ENCODE measurements at regions not wholly inside any gene's neighbourhood (a gene's known extent, or its start where the extent isn't known, plus 50 kb on each side); places are given as distances from the start of the nearest gene placed in this dataset.

- Histone ChIP-seq H3K4me3 (ENCODE audit: low read length) (no peak overlapping the region), H3K27me3 (ENCODE audit: control insufficient read depth, low read length) (no peaks in the 10 kb centered on the region), H3K4me2 (ENCODE audit: low read length) (no peak overlapping the region), H3K9me3 (ENCODE audit: control insufficient read depth, insufficient read depth, low read length) (no peaks in the 10 kb centered on the region), H3K79me2 (ENCODE audit: control insufficient read depth, low read length) (no peaks in the 10 kb centered on the region), H3K9me2 (replicated peaks; ENCODE audit: control insufficient read depth, low read length) (no peaks in the 10 kb centered on the region), H3K4me1 (ENCODE audit: control insufficient read depth, low read length) (no peaks in the 10 kb centered on the region), H3K27ac (ENCODE audit: low read depth, low read length) (no peak overlapping the region), H3F3A (ENCODE audit: control insufficient read depth, insufficient read depth) (no peaks in the 10 kb centered on the region), H4K20me1 (ENCODE audit: control insufficient read depth, insufficient read depth, low read depth, low read length) (no peaks in the 10 kb centered on the region), H3K36me3 (ENCODE audit: control insufficient read depth, low read length) (no peaks in the 10 kb centered on the region)
- TF ChIP-seq CTCF (IDR thresholded peaks at IDR 0.05; ENCODE audit: low read depth, low read length, poor library complexity, severe bottlenecking) (no peak), EZH2phosphoT487 (IDR thresholded peaks at IDR 0.05; ENCODE audit: borderline replicate concordance, low read length) (no peak)
Observed at GRCh38 chr10:4556527-4556926, 269.5 kb upstream of the AKR1E2 start.

GRCh38 chr10:4555920-4556319 is 270.1 kb upstream of the AKR1E2 start:
- no peaks in the 10 kb centered on the region for H3K4me1 ChIP-seq (ENCODE audit: control insufficient read depth, low read length)
- no peak for TF ChIP-seq EZH2phosphoT487 (IDR thresholded peaks at IDR 0.05; ENCODE audit: borderline replicate concordance, low read length)
- no peak for TF ChIP-seq CTCF (IDR thresholded peaks at IDR 0.05; ENCODE audit: low read depth, low read length, poor library complexity, severe bottlenecking)
- no peaks in the 10 kb centered on the region for H4K20me1 ChIP-seq (ENCODE audit: control insufficient read depth, insufficient read depth, low read depth, low read length)
- no peaks in the 10 kb centered on the region for H3F3A ChIP-seq (ENCODE audit: control insufficient read depth, insufficient read depth)
- H3K79me2 ChIP-seq (ENCODE audit: control insufficient read depth, low read length): no peaks in the 10 kb centered on the region
- H3K4me3 ChIP-seq (ENCODE audit: low read length): no peak overlapping the region
- no peaks in the 10 kb centered on the region for H3K9me3 ChIP-seq (ENCODE audit: control insufficient read depth, insufficient read depth, low read length)
- H3K27ac ChIP-seq (ENCODE audit: low read depth, low read length): no peak overlapping the region
- H3K27me3 ChIP-seq (ENCODE audit: control insufficient read depth, low read length): no peaks in the 10 kb centered on the region
- no peaks in the 10 kb centered on the region for H3K9me2 ChIP-seq (replicated peaks; ENCODE audit: control insufficient read depth, low read length)
- no peak overlapping the region for H3K4me2 ChIP-seq (ENCODE audit: low read length)
- no peaks in the 10 kb centered on the region for H3K36me3 ChIP-seq (ENCODE audit: control insufficient read depth, low read length)

GRCh38 chr10:4549139-4549653 is 276.8 kb upstream of the AKR1E2 start:
- no peak overlapping the region for H3K4me3 ChIP-seq (ENCODE audit: low read length)
- no peaks in the 10 kb centered on the region for H3K36me3 ChIP-seq (ENCODE audit: control insufficient read depth, low read length)
- H3F3A ChIP-seq (ENCODE audit: control insufficient read depth, insufficient read depth): no peaks in the 10 kb centered on the region
- TF ChIP-seq EZH2phosphoT487 (IDR thresholded peaks at IDR 0.05; ENCODE audit: borderline replicate concordance, low read length) (no peak), CTCF (IDR thresholded peaks at IDR 0.05; ENCODE audit: low read depth, low read length, poor library complexity, severe bottlenecking) (no peak)
- no peaks in the 10 kb centered on the region for H3K27me3 ChIP-seq (ENCODE audit: control insufficient read depth, low read length)
- no peaks in the 10 kb centered on the region for H3K4me1 ChIP-seq (ENCODE audit: control insufficient read depth, low read length)
- no peaks in the 10 kb centered on the region for H3K9me3 ChIP-seq (ENCODE audit: control insufficient read depth, insufficient read depth, low read length)
- no peaks in the 10 kb centered on the region for H3K79me2 ChIP-seq (ENCODE audit: control insufficient read depth, low read length)
- H3K4me2 ChIP-seq (ENCODE audit: low read length): no peak overlapping the region
- no peaks in the 10 kb centered on the region for H3K9me2 ChIP-seq (replicated peaks; ENCODE audit: control insufficient read depth, low read length)
- H4K20me1 ChIP-seq (ENCODE audit: control insufficient read depth, insufficient read depth, low read depth, low read length): no peaks in the 10 kb centered on the region
- no peak overlapping the region for H3K27ac ChIP-seq (ENCODE audit: low read depth, low read length)
